Aorta (tissue), 5 donors: ENCODE measurements at regions not wholly inside any gene's neighbourhood (a gene's known extent, or its start where the extent isn't known, plus 50 kb on each side); places are given as distances from the start of the nearest gene placed in this dataset.

Experiments used
- ATAC-seq: fragments of 200-7000 bp; cut with Tn5 transposase; one replicate; pipeline ENCODE4 v1.9.1; 2022; ENCODE audit warnings: moderate library complexity; ENCODE audit not compliant: low FRiP score
- DNase-seq, 2 donors: peaks; one replicate each; pipeline ENCODE4 v3.0.0-alpha.2; 2020
- H3K27ac ChIP-seq, 2 donors: one replicate each; pipeline ENCODE4 v1.5.1; 2013; ENCODE audit warnings: low read length in 2 of 2, mild to moderate bottlenecking in 2 of 2, moderate library complexity in 2 of 2, control low read depth in 1 of 2, inconsistent platforms in 1 of 2, low read depth in 1 of 2
- H3K27me3 ChIP-seq, 2 donors: one replicate each; pipeline ENCODE4 v1.6.1; 2013; ENCODE audit warnings: control low read depth in 1 of 2, low read length in 1 of 2, mild to moderate bottlenecking in 1 of 2, moderate library complexity in 1 of 2; ENCODE audit not compliant: insufficient read depth in 2 of 2, control insufficient read depth in 1 of 2
- H3K36me3 ChIP-seq, 2 donors: one replicate each; pipeline ENCODE4 v1.6.1; 2013; ENCODE audit warnings: control low read depth in 1 of 2, low read length in 1 of 2, mild to moderate bottlenecking in 1 of 2; ENCODE audit not compliant: insufficient read depth in 2 of 2, control insufficient read depth in 1 of 2
- H3K4me1 ChIP-seq, 2 donors: one replicate each; pipeline ENCODE4 v1.6.1; 2013; ENCODE audit warnings: low read length in 2 of 2, control low read depth in 1 of 2, mild to moderate bottlenecking in 1 of 2, moderate library complexity in 1 of 2; ENCODE audit not compliant: insufficient read depth in 2 of 2, control insufficient read depth in 1 of 2
- H3K4me3 ChIP-seq, 2 donors: one replicate each; pipeline ENCODE4 v1.5.1; 2013; ENCODE audit warnings: low read length in 2 of 2, control low read depth in 1 of 2, mild to moderate bottlenecking in 1 of 2
- H3K9me3 ChIP-seq: one replicate; pipeline ENCODE4 v1.6.1; 2013; ENCODE audit warnings: mild to moderate bottlenecking, low read length; ENCODE audit not compliant: control insufficient read depth
- WGBS, 2 donors: extraction: QIAGEN DNeasy Blood & Tissue Kit; methylation state at CpG; one replicate each; pipeline ENCODE4 v1.1.7; 2013; 5-methylcytosine and 5-hydroxymethylcytosine counted together
- intact Hi-C, 2 donors: fragments of 100-400 bp; cut with DNase I; formaldehyde crosslinking; loops; one replicate each; pipeline versions ENCODE4 v1.14.2 to v1.15.0; 2022
- donor health status: healthy with polysubstance abuse.
- donor health status: Bipolar disorder and iron deficiency.
- donor health status: DM: no; HTN: no; CAD: no.
- donor health status: DM: no; HTN: no; CAD: no.
- donor health status: DM: yes; HTN: yes; CAD: no.

DNA sequence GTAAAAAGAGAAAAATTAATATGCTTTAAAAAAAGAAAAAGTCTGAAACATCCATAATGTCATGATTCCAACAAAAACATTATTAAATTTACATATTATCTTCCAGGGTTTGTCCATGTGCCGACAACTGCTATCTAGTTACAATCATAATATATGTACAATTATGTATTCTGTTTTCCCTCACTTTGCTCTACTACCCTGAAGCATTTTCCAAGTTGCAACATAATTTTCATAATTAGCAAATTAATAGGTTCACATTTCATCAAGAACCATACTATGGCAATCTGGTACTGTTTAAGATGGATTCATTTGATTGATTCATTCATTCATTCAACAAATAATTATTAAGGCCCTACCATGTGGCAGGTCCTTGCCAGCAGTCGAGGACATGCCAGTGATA, 128.9 kb upstream of the LEF1 start:
- no peak overlapping the region for H3K27ac ChIP-seq
- no peaks in the 10 kb centered on the region for H3K27me3 ChIP-seq
- intact Hi-C loops, result no loop called here
- ATAC-seq (no peak), DNase-seq (no peak)
- H3K4me1 ChIP-seq, result no peaks in the 10 kb centered on the region
- H3K4me3 ChIP-seq, result no peak overlapping the region
- H3K9me3 ChIP-seq, result no peaks in the 10 kb centered on the region
- H3K36me3 ChIP-seq, result no peaks in the 10 kb centered on the region
- WGBS, 2 donors, result 75 to 82% methylated on average over 2 of the region's 2 CpGs

DNA sequence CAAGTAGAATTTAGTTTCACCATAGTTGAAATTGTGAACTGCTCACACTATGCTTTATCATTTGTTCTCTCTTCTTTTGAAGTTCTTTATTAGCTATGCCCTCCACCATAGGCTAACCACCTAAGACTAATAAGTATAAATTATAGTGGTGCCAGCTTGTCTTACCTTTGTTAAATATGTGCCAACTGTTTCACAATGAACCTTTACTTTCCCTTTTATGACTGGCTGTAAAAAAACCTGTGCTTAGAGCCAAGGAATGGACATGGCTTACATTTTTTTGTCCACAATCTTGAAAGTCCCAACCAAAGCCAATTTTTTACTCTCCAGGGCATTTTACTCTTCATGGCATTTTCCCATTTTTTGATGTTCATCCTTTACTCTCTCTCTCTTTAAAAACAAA, 123.5 kb upstream of the LEF1 start:
- intact Hi-C loops, result no loop called here
- ATAC-seq (no peak), DNase-seq (no peak)
- Histone ChIP-seq H3K36me3 (no peaks in the 10 kb centered on the region), H3K27ac (no peak overlapping the region), H3K4me3 (no peak overlapping the region), H3K27me3 (no peaks in the 10 kb centered on the region), H3K9me3 (no peaks in the 10 kb centered on the region), H3K4me1 (no peaks in the 10 kb centered on the region)

DNA sequence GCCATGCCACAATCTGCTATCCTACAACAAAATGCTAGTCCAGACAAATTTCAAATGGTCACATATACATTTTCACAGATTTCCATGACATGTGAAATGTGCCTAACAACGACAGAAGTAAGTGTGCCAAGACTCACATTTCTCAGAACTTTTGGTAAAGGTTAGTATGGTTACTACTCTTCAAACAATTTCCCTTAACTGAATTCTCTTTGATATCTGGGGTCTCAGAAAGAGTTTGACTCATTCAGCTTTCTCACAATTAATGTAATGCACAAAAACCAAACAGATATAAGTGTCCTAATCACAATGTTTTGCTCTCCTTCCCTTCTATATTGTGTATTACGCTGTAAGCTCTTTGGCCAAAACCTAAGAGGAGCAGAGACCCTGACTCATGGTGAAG, 122.4 kb upstream of the LEF1 start:
- Histone ChIP-seq H3K4me3 (no peak overlapping the region), H3K27ac (no peak overlapping the region), H3K27me3 (no peaks in the 10 kb centered on the region), H3K9me3 (no peaks in the 10 kb centered on the region), H3K36me3 (no peaks in the 10 kb centered on the region), H3K4me1 (no peaks in the 10 kb centered on the region)
- 78 to 84% methylated on average over 2 of the region's 2 CpGs for WGBS, 2 donors
- no peak for DNase-seq
- intact Hi-C loops, result no loop called here
- ATAC-seq, result no peak

DNA sequence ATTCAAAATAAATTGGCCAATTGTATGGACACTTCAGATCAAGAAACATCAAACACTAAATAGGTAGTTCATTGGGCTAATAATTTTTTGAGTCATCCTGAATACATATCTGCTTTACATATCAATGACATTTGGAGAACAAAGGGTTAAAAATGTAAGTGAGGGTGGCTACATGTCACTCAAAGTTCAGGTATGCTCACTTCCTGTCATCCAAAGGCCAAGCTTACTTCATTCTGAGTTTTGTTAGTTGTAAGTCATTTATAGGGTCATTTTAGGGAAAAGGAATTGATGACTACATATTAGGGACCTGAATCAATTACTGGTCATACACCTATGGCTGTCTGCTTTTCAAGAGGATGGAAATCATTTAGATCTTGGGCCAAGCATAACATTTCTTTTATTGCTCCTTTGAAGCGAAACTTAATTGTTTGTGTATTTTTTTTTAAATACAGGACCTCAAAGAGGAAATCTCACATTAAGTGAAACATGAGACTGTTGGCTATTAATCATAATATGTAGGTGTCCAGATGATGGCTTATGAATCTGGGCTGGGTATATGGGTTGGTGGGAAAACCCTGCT, 119.2 kb upstream of the LEF1 start:
- no peaks in the 10 kb centered on the region for H3K36me3 ChIP-seq
- DNase-seq (no peak), ATAC-seq (no peak)
- 34 to 45% methylated on average over 1 of the region's 1 CpG for WGBS, 2 donors
- intact Hi-C loops, result no loop called here
- H3K27me3 ChIP-seq, result no peaks in the 10 kb centered on the region
- H3K27ac ChIP-seq, result no peak overlapping the region
- no peak overlapping the region for H3K4me3 ChIP-seq
- H3K9me3 ChIP-seq, result no peaks in the 10 kb centered on the region
- no peaks in the 10 kb centered on the region for H3K4me1 ChIP-seq

DNA sequence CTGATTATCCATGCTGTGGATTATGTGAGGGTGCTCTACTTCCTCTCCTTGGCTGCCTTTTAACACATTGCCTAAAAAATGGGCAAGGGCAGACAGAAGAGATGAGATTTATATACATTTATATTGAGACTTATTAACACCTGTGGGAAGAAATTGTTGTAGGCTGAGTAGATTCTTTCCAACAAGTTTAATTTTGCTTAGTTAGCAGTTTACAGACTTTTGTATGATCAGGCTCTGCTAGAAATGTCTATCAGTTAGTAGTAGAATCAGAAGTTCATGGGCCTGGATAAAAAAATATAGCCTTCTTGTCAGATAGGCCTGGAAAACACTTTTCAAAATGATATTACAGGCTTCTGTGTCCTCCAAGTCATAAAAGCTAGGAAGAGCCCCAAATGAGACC, 111.3 kb upstream of the LEF1 start:
- DNase-seq (no peak), ATAC-seq (no peak)
- H3K4me3 ChIP-seq, result no peak overlapping the region
- no peaks in the 10 kb centered on the region for H3K27me3 ChIP-seq
- no peaks in the 10 kb centered on the region for H3K4me1 ChIP-seq
- H3K27ac ChIP-seq, result no peak overlapping the region
- intact Hi-C loops, result no loop called here
- no peaks in the 10 kb centered on the region for H3K36me3 ChIP-seq
- H3K9me3 ChIP-seq, result peaks cover 1% of the 10 kb centered on the region

DNA sequence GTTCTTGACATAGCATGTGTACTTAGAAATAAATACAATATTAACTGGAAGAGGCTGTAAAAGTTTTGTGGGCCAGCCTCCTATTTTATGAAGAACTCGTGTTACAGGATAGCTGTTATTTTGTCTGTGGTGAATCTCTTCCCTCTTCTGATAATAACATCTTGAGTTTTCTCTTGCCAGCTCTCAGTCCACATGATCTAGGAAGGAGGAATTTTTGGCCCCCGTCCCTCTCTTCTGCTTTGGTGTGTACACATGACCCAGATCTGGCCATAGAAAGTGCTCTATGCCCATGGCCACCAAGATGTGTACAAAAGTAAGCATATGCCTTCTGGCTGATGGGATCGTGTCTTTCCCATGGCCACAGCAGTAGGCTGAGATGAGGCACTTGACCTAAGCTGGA, 108.0 kb upstream of the LEF1 start:
- WGBS, 2 donors, result 81 to 92% methylated on average over 3 of the region's 3 CpGs

DNA sequence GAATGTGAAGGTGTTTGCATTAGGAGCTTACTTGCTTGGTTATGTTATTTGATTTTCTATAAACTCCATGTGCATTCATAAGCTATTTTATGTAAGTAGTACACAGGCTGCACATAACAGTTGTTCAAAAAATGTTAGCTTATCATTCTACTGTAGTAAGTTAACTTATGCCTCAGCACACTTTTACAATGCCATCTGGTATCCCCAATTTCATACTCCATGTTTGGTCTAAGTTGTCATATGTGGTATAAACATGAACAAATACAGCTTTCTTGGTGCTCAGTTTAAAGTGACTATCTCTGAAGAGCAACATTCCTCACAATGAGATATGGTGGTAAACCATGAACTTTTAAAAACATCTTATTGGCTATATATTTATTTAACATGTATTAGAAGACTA, 104.3 kb upstream of the LEF1 start:
- ATAC-seq, result no peak
- no peak for DNase-seq
- no peaks in the 10 kb centered on the region for H3K27me3 ChIP-seq
- no peaks in the 10 kb centered on the region for H3K9me3 ChIP-seq
- no peaks in the 10 kb centered on the region for H3K36me3 ChIP-seq
- no peak overlapping the region for H3K27ac ChIP-seq
- H3K4me1 ChIP-seq, result no peaks in the 10 kb centered on the region
- intact Hi-C loops, result no loop called here
- H3K4me3 ChIP-seq, result no peak overlapping the region

More for the DNA sequence above, 108.0 kb upstream of the LEF1 start:
- H3K4me1 ChIP-seq, result no peaks in the 10 kb centered on the region
- H3K4me3 ChIP-seq, result no peak overlapping the region
- no peaks in the 10 kb centered on the region for H3K27me3 ChIP-seq
- DNase-seq (no peak), ATAC-seq (no peak)
- peaks cover 1% of the 10 kb centered on the region for H3K9me3 ChIP-seq
- H3K36me3 ChIP-seq, result no peaks in the 10 kb centered on the region
- intact Hi-C loops, result no loop called here
- no peak overlapping the region for H3K27ac ChIP-seq

DNA sequence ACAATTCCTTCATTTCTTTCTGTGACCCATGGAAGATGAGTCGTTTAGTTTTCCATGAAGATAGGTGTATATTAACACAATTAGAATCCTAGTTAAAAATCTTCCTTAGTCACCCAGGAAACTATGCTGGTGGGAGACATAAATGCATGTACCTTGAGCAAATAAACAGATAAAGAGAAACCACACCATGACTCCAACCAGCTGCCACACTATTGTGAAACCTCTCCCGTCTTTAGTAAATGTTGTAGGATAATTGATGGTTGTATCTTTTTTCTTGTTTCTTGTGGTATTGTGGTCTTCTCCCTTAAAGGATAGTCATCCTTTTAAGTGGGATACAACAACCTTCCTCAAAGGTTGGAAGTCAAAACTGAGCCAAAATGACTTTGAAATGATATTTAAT, 103.8 kb upstream of the LEF1 start:
- Histone ChIP-seq H3K27me3 (no peaks in the 10 kb centered on the region), H3K4me3 (no peak overlapping the region), H3K36me3 (no peaks in the 10 kb centered on the region), H3K27ac (no peak overlapping the region), H3K9me3 (no peaks in the 10 kb centered on the region), H3K4me1 (no peaks in the 10 kb centered on the region)
- ATAC-seq, result no peak
- intact Hi-C loops, result no loop called here
- WGBS, 2 donors, result 65 to 69% methylated on average over 2 of the region's 2 CpGs
- DNase-seq, result no peak

DNA sequence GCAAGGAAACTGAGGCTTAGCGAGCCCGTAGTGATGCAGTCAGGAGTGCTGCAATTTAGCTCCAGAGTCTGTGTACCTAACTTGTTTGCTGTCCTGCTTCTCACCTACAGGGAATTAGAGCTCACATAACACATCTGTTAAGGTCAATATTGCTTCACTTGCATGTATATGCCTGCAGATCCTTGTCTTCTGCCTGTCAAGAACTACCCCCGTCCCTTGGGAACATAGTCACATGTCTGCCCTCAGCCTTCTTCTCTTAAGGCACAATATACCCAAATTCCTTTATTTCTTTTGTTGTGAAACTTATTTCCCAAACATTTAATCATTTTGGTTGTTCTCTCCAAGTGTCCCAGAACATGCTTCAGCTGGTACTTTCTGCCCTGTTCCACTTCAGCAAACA, 103.3 kb upstream of the LEF1 start:
- Histone ChIP-seq H3K9me3 (no peaks in the 10 kb centered on the region), H3K27ac (no peak overlapping the region), H3K36me3 (no peaks in the 10 kb centered on the region), H3K4me3 (no peak overlapping the region), H3K27me3 (no peaks in the 10 kb centered on the region), H3K4me1 (no peaks in the 10 kb centered on the region)
- WGBS, 2 donors, result 73 to 78% methylated on average over 3 of the region's 3 CpGs
- intact Hi-C loops, result no loop called here
- DNase-seq (no peak), ATAC-seq (no peak)
